H9 (cell line): ENCODE measurements at regions not wholly inside any gene's neighbourhood (a gene's known extent, or its start where the extent isn't known, plus 50 kb on each side); places are given as distances from the start of the nearest gene placed in this dataset.

Experiments used
- DNase-seq: peaks from one replicate; pipeline ENCODE4 v3.0.0-alpha.2; 2017
- H2AFZ ChIP-seq: one replicate; pipeline ENCODE4 v1.6.1; 2013; ENCODE audit warnings: mild to moderate bottlenecking, low read length, control low read depth, moderate library complexity
- H2AK5ac ChIP-seq: 2 replicates; pipeline ENCODE4 v1.6.1; 2013; ENCODE audit warnings: low read length, control low read depth, mixed read lengths; ENCODE audit not compliant: insufficient read length
- H2BK120ac ChIP-seq: one replicate; pipeline ENCODE4 v1.6.1; 2013; ENCODE audit warnings: low read depth, mild to moderate bottlenecking, low read length, control low read depth, inconsistent platforms; ENCODE audit not compliant: poor library complexity, severe bottlenecking
- H2BK12ac ChIP-seq: 2 replicates; pipeline ENCODE4 v1.6.1; 2013; ENCODE audit warnings: low read length, control low read depth, mixed read lengths, low read depth; ENCODE audit not compliant: insufficient read length
- H2BK15ac ChIP-seq: 2 replicates; pipeline ENCODE4 v1.6.1; 2013; ENCODE audit warnings: low read depth, low read length, control low read depth
- H2BK20ac ChIP-seq: one replicate; pipeline ENCODE4 v1.6.1; 2013; ENCODE audit warnings: low read depth, mild to moderate bottlenecking, low read length, control low read depth, inconsistent platforms; ENCODE audit not compliant: poor library complexity, severe bottlenecking
- H2BK5ac ChIP-seq: 2 replicates; pipeline ENCODE4 v1.6.1; 2013; ENCODE audit warnings: low read length, control low read depth, mixed read lengths; ENCODE audit not compliant: insufficient read length
- H3K14ac ChIP-seq: 2 replicates; pipeline ENCODE4 v1.6.1; 2013; ENCODE audit warnings: low read length, control low read depth; ENCODE audit not compliant: insufficient read depth
- H3K18ac ChIP-seq: 2 replicates; pipeline ENCODE4 v1.6.1; 2013; ENCODE audit warnings: low read depth, mild to moderate bottlenecking, mixed read lengths, low read length, control low read depth; ENCODE audit not compliant: insufficient read length
- H3K23ac ChIP-seq: 2 replicates; pipeline ENCODE4 v1.6.1; 2013; ENCODE audit warnings: low read length, control low read depth, mixed read lengths, low read depth; ENCODE audit not compliant: insufficient read length
- H3K23me2 ChIP-seq: 2 replicates; pipeline ENCODE4 v1.6.1; 2013; ENCODE audit warnings: low read depth, mild to moderate bottlenecking, mixed read lengths, low read length, control low read depth; ENCODE audit not compliant: insufficient read length, poor library complexity, severe bottlenecking
- H3K27ac ChIP-seq: 2 replicates; pipeline ENCODE4 v1.5.1; 2013; ENCODE audit warnings: low read length, control low read depth, mixed read lengths, low read depth; ENCODE audit not compliant: insufficient read length
- H3K27me3 ChIP-seq: 2 replicates; pipeline ENCODE4 v1.6.1; 2013; ENCODE audit warnings: low read length, control low read depth, inconsistent platforms; ENCODE audit not compliant: insufficient read depth
- H3K4ac ChIP-seq: 2 replicates; pipeline ENCODE4 v1.6.1; 2013; ENCODE audit warnings: low read depth, mild to moderate bottlenecking, control low read depth, inconsistent platforms, low read length, moderate library complexity
- H3K4me1 ChIP-seq: 2 replicates; pipeline ENCODE4 v1.6.1; 2013; ENCODE audit warnings: low read length, control low read depth, inconsistent platforms; ENCODE audit not compliant: insufficient read depth
- H3K4me2 ChIP-seq: 2 replicates; pipeline ENCODE4 v1.6.1; 2013; ENCODE audit warnings: low read length, control low read depth, mixed read lengths; ENCODE audit not compliant: insufficient read length, insufficient read depth
- H3K56ac ChIP-seq: 2 replicates; pipeline ENCODE4 v1.6.1; 2013; ENCODE audit warnings: low read depth, mild to moderate bottlenecking, mixed read lengths, low read length, control low read depth; ENCODE audit not compliant: insufficient read length
- H3K79me1 ChIP-seq: 2 replicates; pipeline ENCODE4 v1.6.1; 2013; ENCODE audit warnings: low read depth, mild to moderate bottlenecking, moderate library complexity, low read length, control low read depth, inconsistent platforms; ENCODE audit not compliant: insufficient read depth, poor library complexity, severe bottlenecking
- H3K79me2 ChIP-seq: 2 replicates; pipeline ENCODE4 v1.6.1; 2013; ENCODE audit warnings: low read length, control low read depth, inconsistent platforms; ENCODE audit not compliant: insufficient read depth
- H3K9ac ChIP-seq: 2 replicates; pipeline ENCODE4 v1.6.1; 2013; ENCODE audit warnings: low read length, control low read depth, mixed read lengths; ENCODE audit not compliant: insufficient read length; ENCODE audit errors: extremely low read depth
- H3K9me3 ChIP-seq: one replicate; pipeline ENCODE4 v1.6.1; 2013; ENCODE audit warnings: low read depth, low read length, inconsistent platforms; ENCODE audit not compliant: control insufficient read depth
- H3T11ph ChIP-seq: one replicate; pipeline ENCODE4 v1.6.1; 2013; ENCODE audit warnings: mild to moderate bottlenecking, low read length, control low read depth, inconsistent platforms
- H4K20me1 ChIP-seq: one replicate; pipeline ENCODE4 v1.6.1; 2013; ENCODE audit not compliant: control insufficient read depth, insufficient read length, insufficient read depth
- H4K5ac ChIP-seq: 2 replicates; pipeline ENCODE4 v1.6.1; 2013; ENCODE audit warnings: low read depth, mild to moderate bottlenecking, mixed read lengths, low read length, control low read depth; ENCODE audit not compliant: insufficient read length
- H4K8ac ChIP-seq: replicated peaks from 2 replicates; pipeline ENCODE4 v1.6.1; 2013; ENCODE audit warnings: low read length, control low read depth, mixed read lengths, low read depth; ENCODE audit not compliant: insufficient read length
- H4K91ac ChIP-seq: 2 replicates; pipeline ENCODE4 v1.6.1; 2013; ENCODE audit warnings: low read depth, mild to moderate bottlenecking, moderate library complexity, mixed read lengths, low read length, control low read depth; ENCODE audit not compliant: insufficient read length
- H3K27ac Mint-ChIP-seq, 3 experiments: 2 replicates in 2 of 3; 3 replicates in 1 of 3; pipeline ENCODE4 v1.8.0; 2020 to 2021; ENCODE audit warnings: mixed read lengths in 3 of 3, mild to moderate bottlenecking in 1 of 3, moderate library complexity in 1 of 3
- H3K27me3 Mint-ChIP-seq: 2 replicates; pipeline ENCODE4 v1.8.0; 2021; ENCODE audit warnings: low read depth, mild to moderate bottlenecking, moderate library complexity, mixed read lengths
- H3K36me3 Mint-ChIP-seq, 3 experiments: 2 replicates in 2 of 3; 3 replicates in 1 of 3; pipeline ENCODE4 v1.8.0; 2020 to 2021; ENCODE audit warnings: low read depth in 3 of 3, mixed read lengths in 3 of 3; ENCODE audit not compliant: insufficient read depth in 1 of 3
- H3K4me1 Mint-ChIP-seq, 2 experiments: 2 replicates each; pipeline ENCODE4 v1.8.0; 2020; ENCODE audit warnings: mixed read lengths in 2 of 2
- H3K4me3 Mint-ChIP-seq, 2 experiments: 2 replicates in 1 of 2; 3 replicates in 1 of 2; pipeline ENCODE4 v1.8.0; 2020 to 2021; ENCODE audit warnings: mild to moderate bottlenecking in 2 of 2, mixed read lengths in 2 of 2, moderate library complexity in 1 of 2
- H3K9me3 Mint-ChIP-seq, 2 experiments: 2 replicates in 1 of 2; 3 replicates in 1 of 2; pipeline ENCODE4 v1.8.0; 2020; ENCODE audit warnings: mild to moderate bottlenecking in 2 of 2, mixed read lengths in 2 of 2, moderate library complexity in 1 of 2
- CTCF ChIP-seq: fragments of 200-600 bp; sonication (generic); conservative IDR thresholded peaks from 3 replicates; pipeline ENCODE4 v1.8.0; 2021; ENCODE audit warnings: antibody characterized with exemption, mild to moderate bottlenecking
- WGBS: extraction: QIAGEN DNeasy Blood & Tissue Kit; methylation state at CpG from one replicate; pipeline ENCODE4 v1.1.7; 2013; ENCODE audit warnings: missing lambda C conversion rate, low lambda C conversion rate, mixed read lengths; ENCODE audit not compliant: insufficient read length; ENCODE audit errors: extremely low coverage; 5-methylcytosine and 5-hydroxymethylcytosine counted together

GRCh38 chrX:1103360-1103759 lies 109.1 kb downstream of the CRLF2 start:
- Histone ChIP-seq H4K20me1 (no peaks in the 10 kb centered on the region), H3K4me1 (peaks cover 3% of the 10 kb centered on the region; the same call in 1 of the 2 replicates), H2BK5ac (no peak overlapping the region), H3T11ph (no peak overlapping the region), H3K9ac (no peak overlapping the region), H2AFZ (no peak overlapping the region), H3K56ac (no peak overlapping the region), H4K8ac (no peak overlapping the region), H4K5ac (no peak overlapping the region), H2BK12ac (no peak overlapping the region), H3K4me2 (no peak overlapping the region), H2BK120ac (no peak overlapping the region), H2BK15ac (no peak overlapping the region), H3K4ac (no peak overlapping the region), H3K18ac (no peak overlapping the region), H3K27me3 (peaks cover 3% of the 10 kb centered on the region; the same call in 1 of the 2 replicates), H3K27ac (no peak overlapping the region), H2AK5ac (no peak overlapping the region), H3K23me2 (no peaks in the 10 kb centered on the region), H3K79me1 (no peaks in the 10 kb centered on the region), H3K9me3 (no peaks in the 10 kb centered on the region), H3K23ac (no peak overlapping the region), H4K91ac (no peak overlapping the region), H2BK20ac (no peak overlapping the region), H3K79me2 (no peaks in the 10 kb centered on the region), H3K14ac (no peak overlapping the region)
- Mint-ChIP-seq H3K9me3 (peaks cover 4 to 5% of the 10 kb centered on the region in 2 experiments; a peak in 3 of 5 replicates), H3K27ac (peak overlapping the region in 1 of 3 experiments; percentile 70; a peak in 1 of 7 replicates), H3K4me3 (no peak overlapping the region), H3K36me3 (no peaks in the 10 kb centered on the region; a peak in 1 of 7 replicates), H3K27me3 (peaks cover 47% of the 10 kb centered on the region), H3K4me1 (peaks cover 21 to 28% of the 10 kb centered on the region in 2 experiments)
- WGBS = no CpG with 5 or more reads among the region's 4 CpGs
- no peak for DNase-seq
- TF ChIP-seq CTCF = no peak
